A673 (cell line): ENCODE measurements at regions not wholly inside any gene's neighbourhood (a gene's known extent, or its start where the extent isn't known, plus 50 kb on each side); places are given as distances from the start of the nearest gene placed in this dataset.

Experiments used
- CTCF ChIP-seq: fragments of 300-800, 200-600 bp; sonication (generic); conservative IDR thresholded peaks from 2 replicates; pipeline ENCODE4 v1.5.1; 2017; ENCODE audit warnings: low read depth, mild to moderate bottlenecking, antibody characterized with exemption, low read length, moderate library complexity, mixed read lengths
- EZH2 ChIP-seq: fragments of 200-600 bp; sonication (generic); IDR thresholded peaks from 2 replicates; pipeline ENCODE4 v1.6.1; 2017; ENCODE audit warnings: borderline replicate concordance, low read depth, mild to moderate bottlenecking, mixed read lengths, antibody characterized with exemption, low read length; ENCODE audit not compliant: poor library complexity, severe bottlenecking

GRCh38 chr9:31320494-31320893 is 1063.9 kb upstream of the ACO1 start:
- no peak for TF ChIP-seq CTCF
- no peak for TF ChIP-seq EZH2
